Testis (tissue), 2 donors: ENCODE measurements at regions not wholly inside any gene's neighbourhood (a gene's known extent, or its start where the extent isn't known, plus 50 kb on each side); places are given as distances from the start of the nearest gene placed in this dataset.

Experiments
- POLR2A ChIP-seq: fragments of 450-650 bp; IDR thresholded peaks from one replicate; pipeline ENCODE4 v1.6.1; 2017; ENCODE audit warnings: antibody characterized with exemption, mild to moderate bottlenecking, moderate library complexity
- TF ChIP-seq, protein P1 (sequence below), 3 experiments: fragments of 450-650 bp in 2 of 3; fragments of 200-600 bp in 1 of 3; sonication (generic) in 1 of 3; IDR thresholded peaks; one replicate each; pipeline ENCODE4 v1.5.1; 2016 to 2019; ENCODE audit warnings: antibody characterized with exemption in 3 of 3, mild to moderate bottlenecking in 2 of 3, moderate library complexity in 1 of 3

GRCh38 chr20:29873946-29874345, 1383.5 kb upstream of the DEFB115 start:
- no peak for TF ChIP-seq POLR2A
- TF ChIP-seq, protein P1, sequence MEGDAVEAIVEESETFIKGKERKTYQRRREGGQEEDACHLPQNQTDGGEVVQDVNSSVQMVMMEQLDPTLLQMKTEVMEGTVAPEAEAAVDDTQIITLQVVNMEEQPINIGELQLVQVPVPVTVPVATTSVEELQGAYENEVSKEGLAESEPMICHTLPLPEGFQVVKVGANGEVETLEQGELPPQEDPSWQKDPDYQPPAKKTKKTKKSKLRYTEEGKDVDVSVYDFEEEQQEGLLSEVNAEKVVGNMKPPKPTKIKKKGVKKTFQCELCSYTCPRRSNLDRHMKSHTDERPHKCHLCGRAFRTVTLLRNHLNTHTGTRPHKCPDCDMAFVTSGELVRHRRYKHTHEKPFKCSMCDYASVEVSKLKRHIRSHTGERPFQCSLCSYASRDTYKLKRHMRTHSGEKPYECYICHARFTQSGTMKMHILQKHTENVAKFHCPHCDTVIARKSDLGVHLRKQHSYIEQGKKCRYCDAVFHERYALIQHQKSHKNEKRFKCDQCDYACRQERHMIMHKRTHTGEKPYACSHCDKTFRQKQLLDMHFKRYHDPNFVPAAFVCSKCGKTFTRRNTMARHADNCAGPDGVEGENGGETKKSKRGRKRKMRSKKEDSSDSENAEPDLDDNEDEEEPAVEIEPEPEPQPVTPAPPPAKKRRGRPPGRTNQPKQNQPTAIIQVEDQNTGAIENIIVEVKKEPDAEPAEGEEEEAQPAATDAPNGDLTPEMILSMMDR (IDR thresholded peaks at IDR 0.05) = no peak
